ENCODE measurements at regions not wholly inside any gene's neighbourhood (a gene's known extent, or its start where the extent isn't known, plus 50 kb on each side); places are given as distances from the start of the nearest gene placed in this dataset.

- Histone ChIP-seq H3K9me3 (no peaks in the 10 kb centered on the region), H3K27ac (no peak overlapping the region), H3K36me3 (no peaks in the 10 kb centered on the region), H3K27me3 (no peaks in the 10 kb centered on the region), H3K4me1 (peaks cover 0 to 10% (median 3%) of the 10 kb centered on the region in 4 donors), H3K4me3 (no peak overlapping the region)
- TF ChIP-seq POLR2A (IDR thresholded peaks at IDR 0.05), result no peak
- no peak for TF ChIP-seq CTCF (IDR thresholded peaks at IDR 0.05)
- ATAC-seq (no peak), DNase-seq (no peak)
- intact Hi-C loops (cut with DNase I), result no loop called here
- 55% methylated on average over 4 of the region's 4 CpGs for WGBS (ENCODE audit: insufficient coverage, low coverage, low lambda C conversion rate, missing lambda C conversion rate)
These were observed 221.4 kb downstream of the SNX18 start for GRCh38 chr5:54738973-54739367.

GRCh38 chr5:54738118-54738972 is 220.8 kb downstream of the SNX18 start:
- 62% methylated on average over 6 of the region's 6 CpGs for WGBS (ENCODE audit: insufficient coverage, low coverage, low lambda C conversion rate, missing lambda C conversion rate)
- peaks cover 0 to 10% (median 3%) of the 10 kb centered on the region in 4 donors for H3K4me1 ChIP-seq
- no peak overlapping the region for H3K4me3 ChIP-seq
- H3K27me3 ChIP-seq, result no peaks in the 10 kb centered on the region
- H3K36me3 ChIP-seq, result no peaks in the 10 kb centered on the region
- intact Hi-C loops (cut with DNase I), result no loop called here
- no peaks in the 10 kb centered on the region for H3K9me3 ChIP-seq
- DNase-seq (peak; percentile 75 to 88 (median 76)), ATAC-seq (peak; percentile 67 to 85 (median 74))
- TF ChIP-seq CTCF (IDR thresholded peaks at IDR 0.05) (no peak), POLR2A (IDR thresholded peaks at IDR 0.05) (no peak)
- H3K27ac ChIP-seq, result no peak overlapping the region

GRCh38 chr5:54736003-54736797 is 218.6 kb downstream of the SNX18 start:
- no peak for TF ChIP-seq CTCF (IDR thresholded peaks at IDR 0.05)
- no peak for TF ChIP-seq POLR2A (IDR thresholded peaks at IDR 0.05)
- ATAC-seq, result no peak
- WGBS (ENCODE audit: insufficient coverage, low coverage, low lambda C conversion rate, missing lambda C conversion rate), result 73% methylated on average over 7 of the region's 7 CpGs

GRCh38 chr5:54733101-54733500 is 215.5 kb downstream of the SNX18 start:
- H3K4me1 ChIP-seq, result no peaks in the 10 kb centered on the region
- H3K4me3 ChIP-seq, result no peak overlapping the region
- no peak for DNase-seq
- WGBS (ENCODE audit: insufficient coverage, low coverage, low lambda C conversion rate, missing lambda C conversion rate), result 88% methylated on average over 1 of the region's 2 CpGs
- no peak overlapping the region for H3K27ac ChIP-seq
- H3K36me3 ChIP-seq, result no peaks in the 10 kb centered on the region
- H3K27me3 ChIP-seq, result no peaks in the 10 kb centered on the region
- no peak for ATAC-seq
- no peaks in the 10 kb centered on the region for H3K9me3 ChIP-seq
- intact Hi-C loops (cut with DNase I), result no loop called here
- TF ChIP-seq POLR2A (IDR thresholded peaks at IDR 0.05) (no peak), CTCF (IDR thresholded peaks at IDR 0.05) (no peak)

More at GRCh38 chr5:54736003-54736797, 218.6 kb downstream of the SNX18 start:
- intact Hi-C loops (cut with DNase I), result no loop called here
- no peak overlapping the region for H3K4me3 ChIP-seq
- no peak for DNase-seq
- no peak overlapping the region for H3K27ac ChIP-seq
- H3K9me3 ChIP-seq, result no peaks in the 10 kb centered on the region
- H3K27me3 ChIP-seq, result no peaks in the 10 kb centered on the region
- no peaks in the 10 kb centered on the region for H3K4me1 ChIP-seq
- H3K36me3 ChIP-seq, result no peaks in the 10 kb centered on the region

Measured in right lobe of liver (tissue), 6 donors.